Astrocyte (in vitro differentiated cells and primary cell): ENCODE measurements at regions not wholly inside any gene's neighbourhood (a gene's known extent, or its start where the extent isn't known, plus 50 kb on each side); places are given as distances from the start of the nearest gene placed in this dataset.

Experiments
- CTCF ChIP-seq: IDR thresholded peaks from 2 replicates; pipeline ENCODE4 v1.5.1; 2011; ENCODE audit warnings: low read depth, mild to moderate bottlenecking, inconsistent platforms, low read length, moderate library complexity; ENCODE audit not compliant: insufficient read depth
- EZH2 ChIP-seq: IDR thresholded peaks from 2 replicates; pipeline ENCODE4 v1.6.1; 2012; ENCODE audit warnings: mild to moderate bottlenecking, low read length, inconsistent platforms; ENCODE audit not compliant: insufficient read depth

- TF ChIP-seq CTCF (no peak), EZH2 (no peak)
Observed at GRCh38 chr9:129309906-129310305, 131.8 kb upstream of the IER5L start.
